ENCODE measurements at regions not wholly inside any gene's neighbourhood (a gene's known extent, or its start where the extent isn't known, plus 50 kb on each side); places are given as distances from the start of the nearest gene placed in this dataset.

GRCh38 chr4:72814241-72814640 is 245.2 kb upstream of the ADAMTS3 start:
- no CpG with 5 or more reads among the region's 1 CpG for WGBS (ENCODE audit: extremely low coverage, insufficient read length, low lambda C conversion rate)
- Mint-ChIP-seq H3K9me3 (peaks cover 0 to 4% of the 10 kb centered on the region in 2 experiments; a peak in 1 of 5 replicates), H3K4me1 (no peaks in the 10 kb centered on the region), H3K27me3 (ENCODE audit: low read depth) (no peaks in the 10 kb centered on the region), H3K4me3 (no peak overlapping the region), H3K36me3 (ENCODE audit: insufficient read depth in 1 of 3, low read depth in 3 of 3) (peaks cover 0 to 9% (median 0%) of the 10 kb centered on the region in 3 experiments; a peak in 1 of 7 replicates), H3K27ac (no peak overlapping the region)
- no peak overlapping the region for H2BK12ac ChIP-seq (ENCODE audit: insufficient read length, low read depth, low read length)
- H3K9me3 ChIP-seq (ENCODE audit: control insufficient read depth, low read depth, low read length), result no peaks in the 10 kb centered on the region
- no peak overlapping the region for H3K9ac ChIP-seq (ENCODE audit: extremely low read depth, insufficient read length, low read length)
- H2BK15ac ChIP-seq (ENCODE audit: low read depth, low read length), result no peak overlapping the region
- no peak overlapping the region for H3K27ac ChIP-seq (ENCODE audit: insufficient read length, low read depth, low read length)
- no peak overlapping the region for H3K18ac ChIP-seq (ENCODE audit: insufficient read length, low read depth, low read length)
- H3K4me2 ChIP-seq (ENCODE audit: insufficient read depth, insufficient read length, low read length), result no peak overlapping the region
- H3K56ac ChIP-seq (ENCODE audit: insufficient read length, low read depth, low read length), result no peak overlapping the region
- no peak overlapping the region for H2BK5ac ChIP-seq (ENCODE audit: insufficient read length, low read length)
- H2AFZ ChIP-seq (ENCODE audit: low read length), result no peak overlapping the region
- no peaks in the 10 kb centered on the region for H3K4me1 ChIP-seq (ENCODE audit: insufficient read depth, low read length)
- no peak overlapping the region for H4K8ac ChIP-seq (replicated peaks; ENCODE audit: insufficient read length, low read depth, low read length)
- H3K14ac ChIP-seq (ENCODE audit: insufficient read depth, low read length), result no peak overlapping the region
- H3K23ac ChIP-seq (ENCODE audit: insufficient read length, low read depth, low read length), result no peak overlapping the region
- H4K91ac ChIP-seq (ENCODE audit: insufficient read length, low read depth, low read length), result no peak overlapping the region
- no peak overlapping the region for H3K4ac ChIP-seq (ENCODE audit: low read depth, low read length)
- H2BK120ac ChIP-seq (ENCODE audit: low read depth, low read length, poor library complexity, severe bottlenecking), result no peak overlapping the region
- H3K27me3 ChIP-seq (ENCODE audit: insufficient read depth, low read length), result no peaks in the 10 kb centered on the region
- no peaks in the 10 kb centered on the region for H3K79me1 ChIP-seq (ENCODE audit: insufficient read depth, low read depth, low read length, poor library complexity, severe bottlenecking)
- H3K79me2 ChIP-seq (ENCODE audit: insufficient read depth, low read length), result no peaks in the 10 kb centered on the region
- no peak for TF ChIP-seq CTCF (conservative IDR thresholded peaks at IDR 0.05)
- H2AK5ac ChIP-seq (ENCODE audit: insufficient read length, low read length), result no peak overlapping the region
- no peak for DNase-seq
- H3T11ph ChIP-seq (ENCODE audit: low read length), result no peak overlapping the region
- no peaks in the 10 kb centered on the region for H4K20me1 ChIP-seq (ENCODE audit: control insufficient read depth, insufficient read depth, insufficient read length)
- no peak overlapping the region for H2BK20ac ChIP-seq (ENCODE audit: low read depth, low read length, poor library complexity, severe bottlenecking)
- no peak overlapping the region for H4K5ac ChIP-seq (ENCODE audit: insufficient read length, low read depth, low read length)
- H3K23me2 ChIP-seq (ENCODE audit: insufficient read length, low read depth, low read length, poor library complexity, severe bottlenecking), result no peaks in the 10 kb centered on the region

Measured in H9 (cell line).